Large intestine (tissue), 3 donors: ENCODE measurements at regions not wholly inside any gene's neighbourhood (a gene's known extent, or its start where the extent isn't known, plus 50 kb on each side); places are given as distances from the start of the nearest gene placed in this dataset.
A peak's percentile ranks its signal among the peaks of the same experiment; 100 is the strongest.

Experiments used
- DNase-seq, 2 donors: peaks; one replicate each; pipeline versions ENCODE4 v3.0.0 to v3.0.0-alpha.2; 2013
- H3K27ac ChIP-seq: one replicate; pipeline ENCODE4 v1.5.1; 2013; ENCODE audit warnings: low read length
- H3K27me3 ChIP-seq: 2 replicates; pipeline ENCODE4 v1.6.1; 2013; ENCODE audit warnings: low read length; ENCODE audit not compliant: control insufficient read depth, insufficient read depth
- H3K36me3 ChIP-seq: 2 replicates; pipeline ENCODE4 v1.6.1; 2013; ENCODE audit warnings: low read length; ENCODE audit not compliant: control insufficient read depth, insufficient read depth
- H3K4me1 ChIP-seq: one replicate; pipeline ENCODE4 v1.6.1; 2013; ENCODE audit warnings: low read length; ENCODE audit not compliant: control insufficient read depth, insufficient read depth
- H3K4me3 ChIP-seq: one replicate; pipeline ENCODE4 v1.5.1; 2013; ENCODE audit warnings: low read length
- H3K9me3 ChIP-seq: one replicate; pipeline ENCODE4 v1.6.1; 2013; ENCODE audit warnings: mild to moderate bottlenecking, low read depth, low read length, moderate library complexity; ENCODE audit not compliant: control insufficient read depth
- WGBS: methylation state at CpG from one replicate; pipeline ENCODE4 v1.1.5; 2013; ENCODE audit warnings: low lambda C conversion rate; ENCODE audit not compliant: insufficient coverage; 5-methylcytosine and 5-hydroxymethylcytosine counted together

GRCh38 chr22:27574651-27575050, 226.9 kb downstream of the MN1 start:
- Histone ChIP-seq H3K27me3 (peaks cover 20% of the 10 kb centered on the region), H3K27ac (no peak overlapping the region), H3K36me3 (no peaks in the 10 kb centered on the region), H3K4me3 (no peak overlapping the region), H3K9me3 (peaks cover 3% of the 10 kb centered on the region), H3K4me1 (peaks cover 6% of the 10 kb centered on the region)
- WGBS, result 85% methylated on average over 2 of the region's 9 CpGs
- no peak for DNase-seq

GRCh38 chr22:27575348-27575747, 226.2 kb downstream of the MN1 start:
- Histone ChIP-seq H3K4me3 (no peak overlapping the region), H3K4me1 (peaks cover 6% of the 10 kb centered on the region), H3K27ac (no peak overlapping the region), H3K36me3 (no peaks in the 10 kb centered on the region), H3K27me3 (peaks cover 17% of the 10 kb centered on the region), H3K9me3 (peaks cover 3% of the 10 kb centered on the region)
- no CpG with 5 or more reads among the region's 8 CpGs for WGBS
- no peak for DNase-seq

DNA sequence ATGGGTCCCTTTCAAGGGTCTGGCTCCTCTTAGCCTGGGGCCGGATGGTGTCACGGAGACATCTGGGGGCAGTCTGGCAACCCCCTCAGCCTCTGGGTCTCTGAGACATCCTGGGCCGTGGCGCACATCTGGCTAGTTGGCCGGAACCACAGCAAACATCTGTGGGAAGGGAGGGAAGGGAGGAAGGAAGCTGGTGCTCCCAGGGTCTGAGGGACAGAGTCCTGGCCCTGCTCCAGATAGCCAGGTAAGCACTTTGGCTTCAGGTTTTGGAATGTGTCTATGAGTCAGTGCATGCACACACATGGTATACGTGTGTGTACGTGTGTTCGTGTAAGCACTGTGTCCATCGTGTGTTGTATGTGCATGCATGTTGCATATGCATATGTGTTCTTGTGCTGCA, 225.1 kb downstream of the MN1 start:
- Histone ChIP-seq H3K9me3 (peaks cover 3% of the 10 kb centered on the region), H3K27me3 (peaks cover 16% of the 10 kb centered on the region), H3K4me3 (no peak overlapping the region), H3K4me1 (peaks cover 6% of the 10 kb centered on the region), H3K27ac (no peak overlapping the region), H3K36me3 (no peaks in the 10 kb centered on the region)
- no CpG with 5 or more reads among the region's 9 CpGs for WGBS
- no peak for DNase-seq

GRCh38 chr22:27576815-27577573, 224.6 kb downstream of the MN1 start:
- Histone ChIP-seq H3K27ac (peak overlapping the region; percentile 8), H3K9me3 (peaks cover 3% of the 10 kb centered on the region), H3K4me1 (peaks cover 6% of the 10 kb centered on the region), H3K27me3 (peaks cover 11% of the 10 kb centered on the region), H3K4me3 (no peak overlapping the region), H3K36me3 (no peaks in the 10 kb centered on the region)
- peak; percentile 44 to 67 for DNase-seq
- no CpG with 5 or more reads among the region's 20 CpGs for WGBS

- Histone ChIP-seq H3K4me3 (no peak overlapping the region), H3K27ac (peak overlapping the region; percentile 8), H3K9me3 (no peaks in the 10 kb centered on the region), H3K4me1 (peaks cover 6% of the 10 kb centered on the region), H3K27me3 (peaks cover 6% of the 10 kb centered on the region), H3K36me3 (no peaks in the 10 kb centered on the region)
- no CpG with 5 or more reads among the region's 12 CpGs for WGBS
- no peak for DNase-seq
These were observed 224.0 kb downstream of the MN1 start for GRCh38 chr22:27577574-27577969.

- Histone ChIP-seq H3K36me3 (no peaks in the 10 kb centered on the region), H3K27me3 (peaks cover 2% of the 10 kb centered on the region), H3K9me3 (no peaks in the 10 kb centered on the region), H3K4me3 (no peak overlapping the region), H3K4me1 (peaks cover 3% of the 10 kb centered on the region), H3K27ac (no peak overlapping the region)
- no CpG with 5 or more reads among the region's 6 CpGs for WGBS
- DNase-seq, result no peak
These were observed 222.5 kb downstream of the MN1 start for GRCh38 chr22:27578937-27579617.

DNA sequence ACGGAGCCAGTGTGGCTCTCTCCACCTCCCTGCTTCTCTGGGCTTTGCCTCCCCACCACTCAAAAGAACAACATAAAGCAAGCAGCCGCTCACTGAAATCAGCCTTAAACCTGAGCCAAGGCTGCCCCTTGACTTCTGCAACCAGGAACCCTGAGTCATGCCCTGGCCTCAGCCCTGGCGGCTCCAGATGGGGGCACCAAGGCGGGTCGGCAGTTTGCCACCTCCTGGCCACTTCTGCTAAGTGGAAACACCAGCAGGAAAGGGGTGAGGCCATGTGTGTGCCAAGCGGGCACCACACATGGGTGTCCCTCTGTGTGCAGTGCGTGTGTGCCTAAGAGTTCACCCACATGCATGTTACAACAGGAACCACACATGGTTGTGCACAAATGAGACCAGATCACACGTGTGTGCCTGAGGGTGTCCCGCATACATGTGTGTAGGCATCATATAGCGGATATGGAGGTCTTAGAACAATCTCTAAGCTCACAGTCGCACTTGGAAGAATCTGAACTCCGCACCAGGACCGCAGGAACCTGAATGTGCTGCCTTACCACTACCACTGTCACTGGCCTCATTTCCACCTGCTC, 221.2 kb downstream of the MN1 start:
- no peaks in the 10 kb centered on the region for H3K9me3 ChIP-seq
- WGBS, result no CpG with 5 or more reads among the region's 13 CpGs
- H3K27ac ChIP-seq, result no peak overlapping the region
- no peak overlapping the region for H3K4me3 ChIP-seq
- peaks cover 3% of the 10 kb centered on the region for H3K4me1 ChIP-seq
- peaks cover 2% of the 10 kb centered on the region for H3K27me3 ChIP-seq
- DNase-seq, result no peak
- H3K36me3 ChIP-seq, result no peaks in the 10 kb centered on the region

- Histone ChIP-seq H3K36me3 (no peaks in the 10 kb centered on the region), H3K9me3 (no peaks in the 10 kb centered on the region), H3K4me3 (no peak overlapping the region), H3K27ac (no peak overlapping the region), H3K27me3 (peaks cover 2% of the 10 kb centered on the region), H3K4me1 (peaks cover 3% of the 10 kb centered on the region)
- no peak for DNase-seq
- no CpG with 5 or more reads among the region's 8 CpGs for WGBS
These were observed 220.3 kb downstream of the MN1 start for GRCh38 chr22:27581236-27581635.

- no peaks in the 10 kb centered on the region for H3K9me3 ChIP-seq
- no peak overlapping the region for H3K27ac ChIP-seq
- no CpG with 5 or more reads among the region's 8 CpGs for WGBS
These were observed 219.9 kb downstream of the MN1 start for GRCh38 chr22:27581688-27582087.

GRCh38 chr22:27583856-27584255, 217.7 kb downstream of the MN1 start:
- Histone ChIP-seq H3K27me3 (peaks cover 2% of the 10 kb centered on the region), H3K27ac (no peak overlapping the region), H3K36me3 (no peaks in the 10 kb centered on the region), H3K4me3 (no peak overlapping the region), H3K9me3 (no peaks in the 10 kb centered on the region), H3K4me1 (no peaks in the 10 kb centered on the region)
- DNase-seq, result no peak
- no CpG with 5 or more reads among the region's 9 CpGs for WGBS

More at GRCh38 chr22:27581688-27582087, 219.9 kb downstream of the MN1 start:
- H3K36me3 ChIP-seq, result no peaks in the 10 kb centered on the region
- peaks cover under 1% of the 10 kb centered on the region for H3K4me1 ChIP-seq
- peaks cover 2% of the 10 kb centered on the region for H3K27me3 ChIP-seq
- no peak overlapping the region for H3K4me3 ChIP-seq
- DNase-seq, result peak; percentile 56
